ENCODE measurements at regions not wholly inside any gene's neighbourhood (a gene's known extent, or its start where the extent isn't known, plus 50 kb on each side); places are given as distances from the start of the nearest gene placed in this dataset.
"Not testable (repeated sequence)": the region's sequence is repeated elsewhere in the genome, so short reads cannot be mapped to it uniquely, and the experiment has no call there.

- no peak for DNase-seq (ENCODE audit: extremely low read depth in 1 of 11, low read depth in 9 of 11, low spot score in 4 of 11)
These were observed 158.5 kb upstream of the GRK3 start for GRCh38 chr22:25405841-25406509.

GRCh38 chr22:25406510-25407210, 157.8 kb upstream of the GRK3 start:
- no peak for DNase-seq (ENCODE audit: extremely low read depth in 1 of 11, low read depth in 9 of 11, low spot score in 4 of 11)

- no peak for DNase-seq (ENCODE audit: extremely low read depth in 1 of 11, low read depth in 9 of 11, low spot score in 4 of 11)
These were observed 157.1 kb upstream of the GRK3 start for GRCh38 chr22:25407226-25407858.

- no peak for DNase-seq (ENCODE audit: extremely low read depth in 1 of 11, low read depth in 9 of 11, low spot score in 4 of 11)
These were observed 156.6 kb upstream of the GRK3 start for GRCh38 chr22:25407859-25408229.

GRCh38 chr22:25409240-25409639, 155.2 kb upstream of the GRK3 start:
- no peak for DNase-seq (ENCODE audit: extremely low read depth in 1 of 11, low read depth in 9 of 11, low spot score in 4 of 11)

GRCh38 chr22:25410849-25411248, 153.6 kb upstream of the GRK3 start:
- no peak for DNase-seq (ENCODE audit: extremely low read depth in 1 of 11, low read depth in 9 of 11, low spot score in 4 of 11)

- DNase-seq (ENCODE audit: extremely low read depth in 1 of 11, low read depth in 9 of 11, low spot score in 4 of 11): no peak
These were observed 150.9 kb upstream of the GRK3 start for GRCh38 chr22:25413620-25414019.

GRCh38 chr22:25415731-25416130, 148.7 kb upstream of the GRK3 start:
- not testable (repeated sequence) for DNase-seq (ENCODE audit: extremely low read depth in 1 of 11, low read depth in 9 of 11, low spot score in 4 of 11)

- not testable (repeated sequence) for DNase-seq (ENCODE audit: extremely low read depth in 1 of 11, low read depth in 9 of 11, low spot score in 4 of 11)
These were observed 146.6 kb upstream of the GRK3 start for GRCh38 chr22:25417826-25418225.

- no peak for DNase-seq (ENCODE audit: extremely low read depth in 1 of 11, low read depth in 9 of 11, low spot score in 4 of 11)
These were observed 145.0 kb upstream of the GRK3 start for GRCh38 chr22:25419247-25420113.

- not testable (repeated sequence) for DNase-seq (ENCODE audit: extremely low read depth in 1 of 11, low read depth in 9 of 11, low spot score in 4 of 11)
These were observed 144.4 kb upstream of the GRK3 start for GRCh38 chr22:25420114-25420441.

- no peak for DNase-seq (ENCODE audit: extremely low read depth in 1 of 11, low read depth in 9 of 11, low spot score in 4 of 11)
These were observed 144.0 kb upstream of the GRK3 start for GRCh38 chr22:25420471-25420924.

GRCh38 chr22:25420925-25421904, 143.3 kb upstream of the GRK3 start:
- DNase-seq (ENCODE audit: extremely low read depth in 1 of 11, low read depth in 9 of 11, low spot score in 4 of 11): no peak

- not testable (repeated sequence) for DNase-seq (ENCODE audit: extremely low read depth in 1 of 11, low read depth in 9 of 11, low spot score in 4 of 11)
These were observed 137.8 kb upstream of the GRK3 start for GRCh38 chr22:25426530-25427308.

GRCh38 chr22:25431637-25432342, 132.7 kb upstream of the GRK3 start:
- DNase-seq (ENCODE audit: extremely low read depth in 1 of 11, low read depth in 9 of 11, low spot score in 4 of 11): not testable (repeated sequence)

- not testable (repeated sequence) for DNase-seq (ENCODE audit: extremely low read depth in 1 of 11, low read depth in 9 of 11, low spot score in 4 of 11)
These were observed 131.0 kb upstream of the GRK3 start for GRCh38 chr22:25433381-25433970.

Measured in renal cortex interstitium (tissue), 11 donors.